H9 (cell line): ENCODE measurements at regions not wholly inside any gene's neighbourhood (a gene's known extent, or its start where the extent isn't known, plus 50 kb on each side); places are given as distances from the start of the nearest gene placed in this dataset.

Source experiments
- DNase-seq: peaks from one replicate; pipeline ENCODE4 v3.0.0-alpha.2; 2017
- H2AFZ ChIP-seq: one replicate; pipeline ENCODE4 v1.6.1; 2013; ENCODE audit warnings: mild to moderate bottlenecking, low read length, control low read depth, moderate library complexity
- H2AK5ac ChIP-seq: 2 replicates; pipeline ENCODE4 v1.6.1; 2013; ENCODE audit warnings: low read length, control low read depth, mixed read lengths; ENCODE audit not compliant: insufficient read length
- H2BK120ac ChIP-seq: one replicate; pipeline ENCODE4 v1.6.1; 2013; ENCODE audit warnings: low read depth, mild to moderate bottlenecking, low read length, control low read depth, inconsistent platforms; ENCODE audit not compliant: poor library complexity, severe bottlenecking
- H2BK12ac ChIP-seq: 2 replicates; pipeline ENCODE4 v1.6.1; 2013; ENCODE audit warnings: low read length, control low read depth, mixed read lengths, low read depth; ENCODE audit not compliant: insufficient read length
- H2BK15ac ChIP-seq: 2 replicates; pipeline ENCODE4 v1.6.1; 2013; ENCODE audit warnings: low read depth, low read length, control low read depth
- H2BK20ac ChIP-seq: one replicate; pipeline ENCODE4 v1.6.1; 2013; ENCODE audit warnings: low read depth, mild to moderate bottlenecking, low read length, control low read depth, inconsistent platforms; ENCODE audit not compliant: poor library complexity, severe bottlenecking
- H2BK5ac ChIP-seq: 2 replicates; pipeline ENCODE4 v1.6.1; 2013; ENCODE audit warnings: low read length, control low read depth, mixed read lengths; ENCODE audit not compliant: insufficient read length
- H3K14ac ChIP-seq: 2 replicates; pipeline ENCODE4 v1.6.1; 2013; ENCODE audit warnings: low read length, control low read depth; ENCODE audit not compliant: insufficient read depth
- H3K18ac ChIP-seq: 2 replicates; pipeline ENCODE4 v1.6.1; 2013; ENCODE audit warnings: low read depth, mild to moderate bottlenecking, mixed read lengths, low read length, control low read depth; ENCODE audit not compliant: insufficient read length
- H3K23ac ChIP-seq: 2 replicates; pipeline ENCODE4 v1.6.1; 2013; ENCODE audit warnings: low read length, control low read depth, mixed read lengths, low read depth; ENCODE audit not compliant: insufficient read length
- H3K23me2 ChIP-seq: 2 replicates; pipeline ENCODE4 v1.6.1; 2013; ENCODE audit warnings: low read depth, mild to moderate bottlenecking, mixed read lengths, low read length, control low read depth; ENCODE audit not compliant: insufficient read length, poor library complexity, severe bottlenecking
- H3K27ac ChIP-seq: 2 replicates; pipeline ENCODE4 v1.5.1; 2013; ENCODE audit warnings: low read length, control low read depth, mixed read lengths, low read depth; ENCODE audit not compliant: insufficient read length
- H3K27me3 ChIP-seq: 2 replicates; pipeline ENCODE4 v1.6.1; 2013; ENCODE audit warnings: low read length, control low read depth, inconsistent platforms; ENCODE audit not compliant: insufficient read depth
- H3K4ac ChIP-seq: 2 replicates; pipeline ENCODE4 v1.6.1; 2013; ENCODE audit warnings: low read depth, mild to moderate bottlenecking, control low read depth, inconsistent platforms, low read length, moderate library complexity
- H3K4me1 ChIP-seq: 2 replicates; pipeline ENCODE4 v1.6.1; 2013; ENCODE audit warnings: low read length, control low read depth, inconsistent platforms; ENCODE audit not compliant: insufficient read depth
- H3K4me2 ChIP-seq: 2 replicates; pipeline ENCODE4 v1.6.1; 2013; ENCODE audit warnings: low read length, control low read depth, mixed read lengths; ENCODE audit not compliant: insufficient read length, insufficient read depth
- H3K56ac ChIP-seq: 2 replicates; pipeline ENCODE4 v1.6.1; 2013; ENCODE audit warnings: low read depth, mild to moderate bottlenecking, mixed read lengths, low read length, control low read depth; ENCODE audit not compliant: insufficient read length
- H3K79me1 ChIP-seq: 2 replicates; pipeline ENCODE4 v1.6.1; 2013; ENCODE audit warnings: low read depth, mild to moderate bottlenecking, moderate library complexity, low read length, control low read depth, inconsistent platforms; ENCODE audit not compliant: insufficient read depth, poor library complexity, severe bottlenecking
- H3K79me2 ChIP-seq: 2 replicates; pipeline ENCODE4 v1.6.1; 2013; ENCODE audit warnings: low read length, control low read depth, inconsistent platforms; ENCODE audit not compliant: insufficient read depth
- H3K9ac ChIP-seq: 2 replicates; pipeline ENCODE4 v1.6.1; 2013; ENCODE audit warnings: low read length, control low read depth, mixed read lengths; ENCODE audit not compliant: insufficient read length; ENCODE audit errors: extremely low read depth
- H3K9me3 ChIP-seq: one replicate; pipeline ENCODE4 v1.6.1; 2013; ENCODE audit warnings: low read depth, low read length, inconsistent platforms; ENCODE audit not compliant: control insufficient read depth
- H3T11ph ChIP-seq: one replicate; pipeline ENCODE4 v1.6.1; 2013; ENCODE audit warnings: mild to moderate bottlenecking, low read length, control low read depth, inconsistent platforms
- H4K20me1 ChIP-seq: one replicate; pipeline ENCODE4 v1.6.1; 2013; ENCODE audit not compliant: control insufficient read depth, insufficient read length, insufficient read depth
- H4K5ac ChIP-seq: 2 replicates; pipeline ENCODE4 v1.6.1; 2013; ENCODE audit warnings: low read depth, mild to moderate bottlenecking, mixed read lengths, low read length, control low read depth; ENCODE audit not compliant: insufficient read length
- H4K8ac ChIP-seq: replicated peaks from 2 replicates; pipeline ENCODE4 v1.6.1; 2013; ENCODE audit warnings: low read length, control low read depth, mixed read lengths, low read depth; ENCODE audit not compliant: insufficient read length
- H4K91ac ChIP-seq: 2 replicates; pipeline ENCODE4 v1.6.1; 2013; ENCODE audit warnings: low read depth, mild to moderate bottlenecking, moderate library complexity, mixed read lengths, low read length, control low read depth; ENCODE audit not compliant: insufficient read length
- H3K27ac Mint-ChIP-seq, 3 experiments: 2 replicates in 2 of 3; 3 replicates in 1 of 3; pipeline ENCODE4 v1.8.0; 2020 to 2021; ENCODE audit warnings: mixed read lengths in 3 of 3, mild to moderate bottlenecking in 1 of 3, moderate library complexity in 1 of 3
- H3K27me3 Mint-ChIP-seq: 2 replicates; pipeline ENCODE4 v1.8.0; 2021; ENCODE audit warnings: low read depth, mild to moderate bottlenecking, moderate library complexity, mixed read lengths
- H3K36me3 Mint-ChIP-seq, 3 experiments: 2 replicates in 2 of 3; 3 replicates in 1 of 3; pipeline ENCODE4 v1.8.0; 2020 to 2021; ENCODE audit warnings: low read depth in 3 of 3, mixed read lengths in 3 of 3; ENCODE audit not compliant: insufficient read depth in 1 of 3
- H3K4me1 Mint-ChIP-seq, 2 experiments: 2 replicates each; pipeline ENCODE4 v1.8.0; 2020; ENCODE audit warnings: mixed read lengths in 2 of 2
- H3K4me3 Mint-ChIP-seq, 2 experiments: 2 replicates in 1 of 2; 3 replicates in 1 of 2; pipeline ENCODE4 v1.8.0; 2020 to 2021; ENCODE audit warnings: mild to moderate bottlenecking in 2 of 2, mixed read lengths in 2 of 2, moderate library complexity in 1 of 2
- H3K9me3 Mint-ChIP-seq, 2 experiments: 2 replicates in 1 of 2; 3 replicates in 1 of 2; pipeline ENCODE4 v1.8.0; 2020; ENCODE audit warnings: mild to moderate bottlenecking in 2 of 2, mixed read lengths in 2 of 2, moderate library complexity in 1 of 2
- CTCF ChIP-seq: fragments of 200-600 bp; sonication (generic); conservative IDR thresholded peaks from 3 replicates; pipeline ENCODE4 v1.8.0; 2021; ENCODE audit warnings: antibody characterized with exemption, mild to moderate bottlenecking
- WGBS: extraction: QIAGEN DNeasy Blood & Tissue Kit; methylation state at CpG from one replicate; pipeline ENCODE4 v1.1.7; 2013; ENCODE audit warnings: missing lambda C conversion rate, low lambda C conversion rate, mixed read lengths; ENCODE audit not compliant: insufficient read length; ENCODE audit errors: extremely low coverage; 5-methylcytosine and 5-hydroxymethylcytosine counted together

- Histone ChIP-seq H3K27ac (no peak overlapping the region), H3K27me3 (no peaks in the 10 kb centered on the region), H2BK20ac (no peak overlapping the region), H3K4me1 (no peaks in the 10 kb centered on the region), H2BK120ac (no peak overlapping the region), H3K9me3 (no peaks in the 10 kb centered on the region), H2AFZ (no peak overlapping the region), H3K18ac (no peak overlapping the region), H2BK12ac (no peak overlapping the region), H3T11ph (no peak overlapping the region), H4K20me1 (no peaks in the 10 kb centered on the region), H3K23ac (no peak overlapping the region), H2BK15ac (no peak overlapping the region), H3K23me2 (no peaks in the 10 kb centered on the region), H3K4ac (no peak overlapping the region), H3K79me1 (no peaks in the 10 kb centered on the region), H3K79me2 (no peaks in the 10 kb centered on the region), H3K14ac (no peak overlapping the region), H3K4me2 (no peak overlapping the region), H2AK5ac (no peak overlapping the region), H4K5ac (no peak overlapping the region), H4K8ac (no peak overlapping the region), H2BK5ac (no peak overlapping the region), H4K91ac (no peak overlapping the region), H3K9ac (no peak overlapping the region), H3K56ac (no peak overlapping the region)
- Mint-ChIP-seq H3K27ac (no peak overlapping the region), H3K36me3 (peaks cover 1 to 19% (median 3%) of the 10 kb centered on the region in 3 experiments; a peak in 5 of 7 replicates), H3K4me1 (peaks cover 5 to 13% of the 10 kb centered on the region in 2 experiments), H3K27me3 (peaks cover 2% of the 10 kb centered on the region; the same call in 1 of the 2 replicates), H3K9me3 (peaks cover 15 to 19% of the 10 kb centered on the region in 2 experiments), H3K4me3 (no peak overlapping the region)
- TF ChIP-seq CTCF, result no peak
- DNase-seq, result no peak
- no CpG with 5 or more reads among the region's 9 CpGs for WGBS
Measured at GRCh38 chr16:58797137-58797801, 63.2 kb upstream of the GOT2 start.
